Aorta (tissue), 5 donors: ENCODE measurements at regions not wholly inside any gene's neighbourhood (a gene's known extent, or its start where the extent isn't known, plus 50 kb on each side); places are given as distances from the start of the nearest gene placed in this dataset.

Experiments used
- ATAC-seq: fragments of 200-7000 bp; cut with Tn5 transposase; one replicate; pipeline ENCODE4 v1.9.1; 2022; ENCODE audit warnings: moderate library complexity; ENCODE audit not compliant: low FRiP score
- DNase-seq, 2 donors: peaks; one replicate each; pipeline ENCODE4 v3.0.0-alpha.2; 2020
- H3K27ac ChIP-seq, 2 donors: one replicate each; pipeline ENCODE4 v1.5.1; 2013; ENCODE audit warnings: low read length in 2 of 2, mild to moderate bottlenecking in 2 of 2, moderate library complexity in 2 of 2, control low read depth in 1 of 2, inconsistent platforms in 1 of 2, low read depth in 1 of 2
- H3K27me3 ChIP-seq, 2 donors: one replicate each; pipeline ENCODE4 v1.6.1; 2013; ENCODE audit warnings: control low read depth in 1 of 2, low read length in 1 of 2, mild to moderate bottlenecking in 1 of 2, moderate library complexity in 1 of 2; ENCODE audit not compliant: insufficient read depth in 2 of 2, control insufficient read depth in 1 of 2
- H3K36me3 ChIP-seq, 2 donors: one replicate each; pipeline ENCODE4 v1.6.1; 2013; ENCODE audit warnings: control low read depth in 1 of 2, low read length in 1 of 2, mild to moderate bottlenecking in 1 of 2; ENCODE audit not compliant: insufficient read depth in 2 of 2, control insufficient read depth in 1 of 2
- H3K4me1 ChIP-seq, 2 donors: one replicate each; pipeline ENCODE4 v1.6.1; 2013; ENCODE audit warnings: low read length in 2 of 2, control low read depth in 1 of 2, mild to moderate bottlenecking in 1 of 2, moderate library complexity in 1 of 2; ENCODE audit not compliant: insufficient read depth in 2 of 2, control insufficient read depth in 1 of 2
- H3K4me3 ChIP-seq, 2 donors: one replicate each; pipeline ENCODE4 v1.5.1; 2013; ENCODE audit warnings: low read length in 2 of 2, control low read depth in 1 of 2, mild to moderate bottlenecking in 1 of 2
- H3K9me3 ChIP-seq: one replicate; pipeline ENCODE4 v1.6.1; 2013; ENCODE audit warnings: mild to moderate bottlenecking, low read length; ENCODE audit not compliant: control insufficient read depth
- WGBS, 2 donors: extraction: QIAGEN DNeasy Blood & Tissue Kit; methylation state at CpG; one replicate each; pipeline ENCODE4 v1.1.7; 2013; 5-methylcytosine and 5-hydroxymethylcytosine counted together
- intact Hi-C, 2 donors: fragments of 100-400 bp; cut with DNase I; formaldehyde crosslinking; loops; one replicate each; pipeline versions ENCODE4 v1.14.2 to v1.15.0; 2022
- donor health status: healthy with polysubstance abuse.
- donor health status: Bipolar disorder and iron deficiency.
- donor health status: DM: no; HTN: no; CAD: no.
- donor health status: DM: no; HTN: no; CAD: no.
- donor health status: DM: yes; HTN: yes; CAD: no.

DNA sequence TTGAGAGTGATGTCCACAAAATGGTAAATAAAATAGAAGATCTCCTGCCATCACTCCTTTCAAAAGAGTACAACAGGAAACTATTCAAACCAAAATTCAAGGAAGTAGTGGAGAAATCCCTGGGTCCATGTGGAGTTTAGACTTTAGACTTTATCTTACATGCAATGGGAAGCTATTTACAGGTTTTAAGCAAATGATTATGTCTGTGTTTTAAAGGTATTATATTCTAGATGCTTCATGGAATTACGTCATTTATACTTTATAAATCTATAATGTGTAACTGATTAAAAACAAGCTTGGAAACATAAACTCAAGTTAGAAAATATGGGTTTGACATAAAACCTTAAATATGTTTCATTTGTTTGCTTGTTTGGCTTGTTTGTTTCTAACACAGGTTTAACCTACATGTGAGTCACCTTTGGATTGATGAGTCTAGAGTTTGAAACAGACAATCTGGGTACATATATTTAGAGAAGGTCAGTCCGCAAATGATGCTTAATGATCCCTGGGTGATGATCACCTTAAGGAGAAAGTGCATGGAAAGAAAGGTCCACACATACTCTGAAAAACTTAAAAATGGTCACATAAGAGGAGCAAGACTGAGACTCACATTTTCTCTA lies 519.6 kb upstream of the AGA start:
- no peak for ATAC-seq
- Histone ChIP-seq H3K9me3 (no peaks in the 10 kb centered on the region), H3K4me1 (no peaks in the 10 kb centered on the region), H3K27ac (no peak overlapping the region), H3K27me3 (no peaks in the 10 kb centered on the region), H3K4me3 (no peak overlapping the region), H3K36me3 (no peaks in the 10 kb centered on the region)
- intact Hi-C loops = no loop called here
- no peak for DNase-seq
- WGBS, 2 donors = 97 to 100% methylated on average over 2 of the region's 2 CpGs

DNA sequence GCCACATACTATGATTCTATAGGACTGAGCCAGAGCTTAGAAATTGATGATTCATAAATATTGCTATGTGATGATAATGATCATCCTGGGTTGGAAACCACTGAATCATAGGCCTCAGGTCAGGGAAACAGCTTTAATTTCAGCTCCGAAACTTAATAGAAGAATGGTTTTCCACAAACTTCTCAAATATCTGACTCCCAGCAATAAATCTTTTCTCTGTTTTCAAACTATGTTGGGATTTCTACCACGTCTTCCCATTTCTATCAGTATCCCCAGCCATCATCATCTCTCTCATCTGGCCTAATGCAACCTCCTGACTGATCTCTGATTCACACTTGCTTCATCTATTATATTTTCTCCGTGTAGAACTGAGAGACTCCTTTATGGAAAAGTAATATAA lies 521.8 kb upstream of the AGA start:
- Histone ChIP-seq H3K9me3 (no peaks in the 10 kb centered on the region), H3K4me3 (no peak overlapping the region), H3K4me1 (no peaks in the 10 kb centered on the region), H3K27me3 (no peaks in the 10 kb centered on the region), H3K36me3 (no peaks in the 10 kb centered on the region), H3K27ac (no peak overlapping the region)
- DNase-seq (no peak), ATAC-seq (no peak)
- intact Hi-C loops = no loop called here
- 80 to 85% methylated on average over 3 of the region's 3 CpGs for WGBS, 2 donors

DNA sequence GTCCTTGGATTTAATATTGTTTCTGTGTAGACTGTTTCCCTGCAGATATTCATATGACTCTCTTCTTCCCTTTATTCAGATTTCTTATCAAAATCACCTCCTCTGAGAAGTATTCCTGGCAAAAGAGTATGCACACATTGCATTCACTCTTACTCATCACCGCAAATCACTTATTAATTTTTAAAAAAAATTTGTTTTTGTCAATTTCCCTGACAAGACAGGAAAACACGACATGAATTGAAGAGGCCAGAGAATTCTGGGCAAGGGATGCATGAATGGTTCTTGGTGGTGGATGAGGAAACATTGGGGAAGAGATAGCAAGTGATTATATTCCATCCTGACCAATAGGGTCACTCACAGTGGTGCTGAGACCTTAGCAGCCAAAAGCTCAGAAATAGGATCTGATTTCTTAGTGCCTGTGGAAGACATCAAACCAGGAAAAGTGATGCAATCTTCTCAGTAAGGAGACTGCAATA lies 522.5 kb upstream of the AGA start:
- Histone ChIP-seq H3K4me3 (no peak overlapping the region), H3K4me1 (no peaks in the 10 kb centered on the region), H3K27me3 (no peaks in the 10 kb centered on the region), H3K9me3 (no peaks in the 10 kb centered on the region), H3K36me3 (no peaks in the 10 kb centered on the region), H3K27ac (no peak overlapping the region)
- intact Hi-C loops = no loop called here
- WGBS, 2 donors = 69 to 88% methylated on average over 2 of the region's 2 CpGs
- ATAC-seq (no peak), DNase-seq (no peak)

DNA sequence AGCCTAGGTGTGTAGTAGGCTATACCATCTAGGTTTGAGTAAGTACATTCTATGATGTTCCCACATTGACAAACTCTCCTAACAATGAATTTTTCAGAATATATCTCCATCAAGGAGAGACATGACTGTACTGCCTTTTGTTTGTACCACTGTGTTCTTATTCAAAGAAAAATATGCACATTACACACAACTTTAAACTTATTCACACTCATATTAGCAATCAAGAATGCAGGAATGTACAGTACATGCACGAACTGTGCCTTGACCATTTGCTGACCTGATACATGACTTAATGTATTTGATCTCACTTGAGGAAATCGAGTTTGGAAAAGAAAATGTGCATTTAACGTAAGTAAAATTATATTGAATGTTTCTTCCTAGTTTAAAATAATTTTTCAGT lies 525.1 kb upstream of the AGA start:
- no peak overlapping the region for H3K4me3 ChIP-seq
- H3K9me3 ChIP-seq = no peaks in the 10 kb centered on the region
- H3K36me3 ChIP-seq = no peaks in the 10 kb centered on the region
- WGBS, 2 donors = 77 to 91% methylated on average over 3 of the region's 3 CpGs
- DNase-seq (no peak), ATAC-seq (no peak)
- intact Hi-C loops = no loop called here
- no peaks in the 10 kb centered on the region for H3K27me3 ChIP-seq
- H3K4me1 ChIP-seq = no peaks in the 10 kb centered on the region
- H3K27ac ChIP-seq = no peak overlapping the region

DNA sequence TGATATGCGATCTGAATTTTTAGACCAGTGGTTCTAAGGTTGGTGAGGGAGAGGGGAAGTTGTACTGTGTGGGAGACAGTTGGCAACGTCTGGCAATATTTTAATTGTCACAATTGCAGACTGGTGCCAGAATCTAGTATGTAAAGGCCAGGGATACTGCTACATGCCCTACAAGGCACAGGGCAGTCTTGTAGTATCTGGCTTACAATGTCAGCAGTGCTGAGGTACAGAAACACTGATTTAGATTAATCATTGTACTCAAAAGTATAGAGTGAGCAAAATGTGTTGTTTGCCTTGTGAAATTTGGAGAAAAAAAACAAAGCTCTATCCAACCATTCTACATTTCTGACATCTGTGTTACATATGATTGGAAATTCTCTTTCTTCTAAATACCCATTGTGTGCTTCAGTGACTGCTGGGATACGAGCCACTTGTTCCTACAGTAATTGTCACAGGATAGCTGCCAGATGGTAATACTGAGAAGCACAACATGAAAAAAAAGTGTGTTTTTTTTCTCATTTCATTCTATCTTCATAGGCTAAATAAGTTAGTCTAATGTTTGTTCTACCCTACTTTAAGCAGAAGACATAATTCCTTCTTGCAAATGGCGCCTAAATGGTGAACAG lies 526.7 kb upstream of the AGA start:
- no peak for DNase-seq
- H3K4me3 ChIP-seq = no peak overlapping the region
- H3K9me3 ChIP-seq = no peaks in the 10 kb centered on the region
- no peaks in the 10 kb centered on the region for H3K4me1 ChIP-seq
- no peak for ATAC-seq
- intact Hi-C loops = no loop called here
- 63 to 65% methylated on average over 4 of the region's 4 CpGs for WGBS, 2 donors
- no peak overlapping the region for H3K27ac ChIP-seq
- no peaks in the 10 kb centered on the region for H3K36me3 ChIP-seq
- no peaks in the 10 kb centered on the region for H3K27me3 ChIP-seq

DNA sequence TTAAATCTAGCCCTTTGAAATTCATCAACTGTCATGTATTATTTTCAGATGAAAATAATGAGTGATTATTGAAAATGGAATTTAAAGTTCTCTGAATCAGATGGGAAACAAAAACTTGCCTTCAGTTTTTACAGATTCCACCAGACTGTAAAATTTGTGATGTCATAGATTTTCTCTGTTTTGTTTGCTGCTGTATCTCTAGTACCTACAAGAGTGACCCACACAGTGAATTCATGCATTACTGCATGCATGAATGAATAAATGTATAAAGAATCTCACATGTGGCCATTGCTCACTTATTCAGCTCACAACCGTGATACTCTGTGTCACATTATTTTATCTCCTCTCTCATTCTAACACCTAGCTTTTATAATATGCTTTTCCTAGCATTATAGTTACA lies 532.2 kb upstream of the AGA start:
- ATAC-seq = no peak
- no peaks in the 10 kb centered on the region for H3K36me3 ChIP-seq
- no peak for DNase-seq
- H3K9me3 ChIP-seq = no peaks in the 10 kb centered on the region
- WGBS, 2 donors = 96 to 97% methylated on average over 1 of the region's 1 CpG
- no peaks in the 10 kb centered on the region for H3K4me1 ChIP-seq
- H3K27ac ChIP-seq = no peak overlapping the region
- H3K27me3 ChIP-seq = no peaks in the 10 kb centered on the region
- intact Hi-C loops = no loop called here
- H3K4me3 ChIP-seq = no peak overlapping the region

DNA sequence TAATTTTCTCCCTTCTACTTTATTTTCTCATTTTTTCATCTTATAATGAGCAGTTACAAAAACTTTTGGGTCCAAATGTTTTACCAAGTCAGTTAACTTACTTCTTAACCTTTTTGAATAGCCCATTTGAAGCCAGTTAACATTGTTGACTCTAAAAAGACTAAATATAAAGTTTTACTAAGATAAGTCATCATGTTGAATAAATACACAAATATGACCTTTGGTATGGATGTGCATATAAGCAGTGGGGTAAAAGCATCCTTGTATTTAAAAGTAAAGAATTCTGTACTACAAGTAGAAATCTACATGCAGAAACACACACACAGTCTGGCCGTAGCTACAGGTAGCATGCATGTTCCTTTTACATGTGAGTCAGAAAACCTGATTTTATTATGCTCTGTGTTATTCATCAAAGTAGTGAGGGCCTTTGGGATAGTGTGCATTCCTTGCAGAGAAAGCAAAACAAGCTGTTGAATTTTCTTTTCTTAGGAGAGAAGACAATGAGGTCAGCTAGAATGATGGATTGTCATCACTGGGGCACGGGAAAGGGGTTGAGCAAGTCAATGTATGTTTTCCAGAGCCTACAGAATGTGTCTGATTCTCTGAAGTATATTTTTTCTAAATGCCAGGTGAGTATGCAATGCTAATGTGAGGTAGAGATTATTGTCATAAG lies 533.2 kb upstream of the AGA start:
- intact Hi-C loops = no loop called here
- no peak for ATAC-seq
- H3K36me3 ChIP-seq = no peaks in the 10 kb centered on the region
- WGBS, 2 donors = 38 to 43% methylated on average over 2 of the region's 2 CpGs
- no peak overlapping the region for H3K4me3 ChIP-seq
- no peaks in the 10 kb centered on the region for H3K9me3 ChIP-seq
- no peaks in the 10 kb centered on the region for H3K4me1 ChIP-seq
- DNase-seq = no peak
- no peak overlapping the region for H3K27ac ChIP-seq
- H3K27me3 ChIP-seq = no peaks in the 10 kb centered on the region

DNA sequence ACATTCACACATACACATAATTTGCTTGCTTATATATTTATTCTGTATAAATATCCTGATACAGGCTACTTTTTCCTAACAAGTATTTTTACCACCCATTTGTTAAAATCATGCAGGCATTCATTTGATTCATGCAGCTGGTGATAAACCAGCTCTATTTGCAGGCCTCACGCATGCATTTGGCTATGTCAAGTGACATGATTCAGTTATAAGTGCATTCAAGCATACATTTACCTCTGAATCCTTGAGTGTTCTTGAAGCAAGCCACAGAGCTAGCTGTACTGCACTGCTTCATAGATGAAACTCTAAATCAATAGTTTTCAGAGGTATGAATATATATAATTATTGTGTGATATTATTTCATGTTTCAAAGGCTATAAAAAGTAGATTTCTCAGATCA lies 544.0 kb upstream of the AGA start:
- no peak for DNase-seq
- H3K4me1 ChIP-seq = no peaks in the 10 kb centered on the region
- H3K27me3 ChIP-seq = no peaks in the 10 kb centered on the region
- no peak overlapping the region for H3K27ac ChIP-seq
- H3K36me3 ChIP-seq = no peaks in the 10 kb centered on the region
- ATAC-seq = no peak
- H3K9me3 ChIP-seq = no peaks in the 10 kb centered on the region
- 94 to 95% methylated on average over 1 of the region's 1 CpG for WGBS, 2 donors
- intact Hi-C loops = no loop called here
- no peak overlapping the region for H3K4me3 ChIP-seq

DNA sequence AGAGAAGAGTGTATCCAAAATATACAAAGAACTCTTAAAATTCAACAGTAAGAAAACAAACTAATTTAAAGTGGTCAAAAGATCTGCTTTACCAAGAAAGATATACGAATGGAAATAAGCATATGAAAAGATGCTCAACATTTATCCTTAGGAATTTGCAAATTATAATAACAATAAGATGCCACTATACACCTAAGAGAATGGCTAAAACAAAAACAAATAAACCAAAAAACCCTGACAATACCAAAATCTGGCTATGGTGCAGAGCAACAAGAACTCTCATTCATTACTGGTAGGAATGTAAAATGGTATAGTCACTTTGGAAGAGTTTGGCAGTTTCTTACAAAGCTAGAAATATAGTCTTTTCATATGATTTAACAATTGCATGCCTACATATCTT lies 545.7 kb upstream of the AGA start:
- DNase-seq (no peak), ATAC-seq (no peak)
- WGBS, 2 donors = 23 to 36% methylated on average over 1 of the region's 1 CpG
- H3K27me3 ChIP-seq = no peaks in the 10 kb centered on the region
- H3K9me3 ChIP-seq = no peaks in the 10 kb centered on the region
- no peak overlapping the region for H3K27ac ChIP-seq
- intact Hi-C loops = no loop called here
- H3K4me3 ChIP-seq = no peak overlapping the region
- H3K4me1 ChIP-seq = no peaks in the 10 kb centered on the region
- no peaks in the 10 kb centered on the region for H3K36me3 ChIP-seq
